ENCODE measurements at regions not wholly inside any gene's neighbourhood (a gene's known extent, or its start where the extent isn't known, plus 50 kb on each side); places are given as distances from the start of the nearest gene placed in this dataset.
"Not testable (repeated sequence)": the region's sequence is repeated elsewhere in the genome, so short reads cannot be mapped to it uniquely, and the experiment has no call there.

GRCh38 chr1:219070395-219070794 is 103.3 kb upstream of the LYPLAL1 start:
- DNase-seq, result not testable (repeated sequence)

- DNase-seq, result no peak
These were observed 102.5 kb upstream of the LYPLAL1 start for GRCh38 chr1:219071209-219071608.

GRCh38 chr1:219072329-219072728 is 101.3 kb upstream of the LYPLAL1 start:
- DNase-seq, result no peak

- DNase-seq, result no peak
These were observed 99.5 kb upstream of the LYPLAL1 start for GRCh38 chr1:219074084-219074728.

DNA sequence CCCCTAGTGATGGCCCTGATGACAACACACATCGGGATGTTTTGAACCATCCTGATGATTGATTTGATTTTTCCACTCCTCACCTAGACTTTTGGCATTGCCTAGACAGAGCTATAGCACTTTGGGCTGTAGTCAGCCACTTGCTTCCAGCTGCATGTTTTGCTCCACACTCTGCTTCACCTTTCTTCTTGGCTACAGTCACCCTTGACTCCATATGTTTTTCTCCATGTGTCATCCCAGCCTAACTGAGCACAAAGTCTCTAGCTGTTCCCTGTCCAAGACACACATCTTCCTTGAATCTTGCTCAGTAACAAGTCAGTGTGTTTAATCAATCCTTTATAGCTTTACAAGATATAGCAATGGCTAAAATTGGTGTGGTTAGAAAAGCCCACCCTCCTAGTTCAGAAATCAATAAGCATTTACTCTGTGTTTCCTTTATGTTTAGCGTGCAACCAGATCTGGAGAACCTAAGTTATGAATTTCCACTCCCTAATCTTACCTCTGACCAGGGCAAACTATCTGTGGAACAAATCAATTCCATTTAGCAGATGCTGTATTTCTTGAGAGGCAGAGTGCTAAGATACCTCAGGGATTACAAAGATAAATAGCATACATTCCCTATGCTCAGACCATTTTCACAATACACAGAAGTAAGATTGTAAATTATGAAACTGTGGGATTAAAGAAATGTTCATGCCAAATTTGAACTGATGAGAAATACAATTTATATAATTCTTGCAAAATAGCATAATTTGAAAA is 98.4 kb upstream of the LYPLAL1 start:
- DNase-seq, result no peak

- no peak for DNase-seq
These were observed 97.2 kb upstream of the LYPLAL1 start for GRCh38 chr1:219076326-219076937.

GRCh38 chr1:219077767-219078166 is 95.9 kb upstream of the LYPLAL1 start:
- DNase-seq, result not testable (repeated sequence)

- DNase-seq, result no peak
These were observed 91.4 kb upstream of the LYPLAL1 start for GRCh38 chr1:219081943-219082925.

DNA sequence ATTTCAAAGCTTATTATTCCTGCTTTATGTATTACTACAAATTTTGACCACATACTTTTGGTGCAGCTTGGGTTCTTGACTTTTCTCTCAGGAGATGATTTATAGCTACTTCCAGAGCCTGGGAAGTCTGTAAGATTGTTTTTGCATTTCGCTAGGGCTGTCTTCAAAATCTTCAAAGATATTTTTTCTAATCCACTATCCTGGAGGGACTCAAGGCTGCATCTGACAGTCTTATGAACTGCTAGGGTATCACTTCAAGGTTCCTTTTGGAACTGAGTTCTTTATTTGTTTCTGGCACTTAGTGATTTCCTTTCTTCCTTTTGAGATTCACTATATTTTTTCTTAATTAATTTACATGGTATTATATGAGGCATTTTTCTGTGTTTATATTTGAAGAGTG is 90.0 kb upstream of the LYPLAL1 start:
- no peak for DNase-seq

- peak; percentile 94 for DNase-seq
These were observed 88.6 kb upstream of the LYPLAL1 start for GRCh38 chr1:219085082-219085481.

DNA sequence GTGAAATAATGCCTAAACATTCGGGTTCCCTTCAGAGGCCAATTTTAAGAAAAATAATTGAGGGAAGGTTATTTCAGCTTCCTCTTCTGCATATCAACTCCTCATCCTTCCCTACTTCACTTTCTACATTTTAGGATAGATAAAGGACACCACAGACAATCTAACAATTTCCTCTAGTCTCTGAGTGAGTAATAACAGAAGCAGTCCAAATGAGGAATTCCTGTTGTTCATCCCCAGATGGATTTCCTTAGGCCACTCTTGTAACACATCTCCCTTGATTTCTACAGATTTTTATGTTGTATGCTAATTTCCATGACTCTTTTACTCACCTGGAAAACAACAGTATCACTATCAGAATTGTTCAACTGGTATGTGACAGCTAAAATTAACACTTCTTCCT is 87.7 kb upstream of the LYPLAL1 start:
- peak; percentile 64 for DNase-seq

- no peak for DNase-seq
These were observed 86.7 kb upstream of the LYPLAL1 start for GRCh38 chr1:219086956-219087469.

- DNase-seq, result peak; percentile 91
These were observed 84.7 kb upstream of the LYPLAL1 start for GRCh38 chr1:219088778-219089557.

- no peak for DNase-seq
These were observed 83.1 kb upstream of the LYPLAL1 start for GRCh38 chr1:219090607-219091006.

DNA sequence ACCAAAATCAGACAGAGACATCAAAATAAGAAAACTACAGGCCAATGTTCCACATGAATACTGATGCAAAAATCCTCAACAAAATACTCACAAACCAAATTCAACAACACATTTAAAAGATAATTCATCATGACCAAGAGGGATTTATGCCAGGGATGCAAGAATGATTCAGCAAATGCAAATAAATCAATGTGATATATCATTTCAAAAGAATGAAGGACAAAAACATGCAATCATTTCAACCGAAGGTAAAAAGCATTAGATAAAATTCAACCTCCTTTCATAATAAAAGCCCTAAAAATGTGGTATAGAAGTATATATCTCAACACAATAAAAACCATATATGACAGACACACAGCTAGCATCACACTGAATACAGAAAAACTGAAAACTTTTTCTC is 81.5 kb upstream of the LYPLAL1 start:
- peak; percentile 72 for DNase-seq

GRCh38 chr1:219099307-219099706 is 74.4 kb upstream of the LYPLAL1 start:
- no peak for DNase-seq

DNA sequence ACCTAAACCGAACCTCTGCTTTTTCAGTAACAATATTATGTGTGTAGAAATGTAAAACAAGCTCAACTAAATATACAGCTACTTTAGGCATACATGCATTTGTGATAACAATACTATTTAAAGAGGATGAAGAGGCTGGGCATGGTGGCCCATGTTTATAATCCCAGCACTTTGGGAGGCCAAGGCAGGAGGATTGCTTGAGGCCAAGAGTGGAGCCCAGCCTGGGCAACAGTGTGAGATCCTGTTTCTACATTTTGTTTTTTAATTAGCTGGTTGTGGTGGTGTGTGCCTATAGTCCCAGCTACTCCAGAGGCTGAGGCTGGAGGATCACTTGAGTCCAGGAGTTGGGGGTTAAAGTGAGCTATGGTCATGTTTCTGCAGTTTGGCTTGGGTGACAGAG is 73.6 kb upstream of the LYPLAL1 start:
- no peak for DNase-seq

GRCh38 chr1:219102466-219102865 is 71.2 kb upstream of the LYPLAL1 start:
- DNase-seq, result not testable (repeated sequence)

- DNase-seq, result no peak
These were observed 67.8 kb upstream of the LYPLAL1 start for GRCh38 chr1:219105893-219106292.

GRCh38 chr1:219109424-219110018 is 64.2 kb upstream of the LYPLAL1 start:
- no peak for DNase-seq

- DNase-seq, result no peak
These were observed 60.4 kb upstream of the LYPLAL1 start for GRCh38 chr1:219113261-219113660.

Measured in fibroblast of skin of right quadriceps (primary cell).